ENCODE measurements at regions not wholly inside any gene's neighbourhood (a gene's known extent, or its start where the extent isn't known, plus 50 kb on each side); places are given as distances from the start of the nearest gene placed in this dataset.

DNA sequence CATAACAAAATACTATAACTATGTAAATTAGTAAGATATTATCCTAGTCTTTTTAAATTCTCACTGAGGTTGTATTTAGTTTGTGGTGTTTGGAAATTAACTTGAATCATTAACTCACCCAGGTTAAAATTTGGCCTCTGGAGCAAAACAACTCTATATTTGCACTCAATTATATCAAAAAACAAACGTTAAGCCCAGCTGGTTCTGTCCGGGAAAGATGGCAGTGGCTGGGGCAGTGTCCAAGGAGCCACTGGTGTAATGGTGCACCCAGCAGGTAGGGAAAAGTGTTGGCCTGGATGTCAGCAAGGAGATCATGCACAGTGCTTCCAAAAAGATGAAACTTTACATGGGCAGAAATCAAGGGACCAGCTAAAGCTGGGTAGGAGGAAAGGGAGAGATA lies 285.3 kb upstream of the CITED2 start:
- Histone ChIP-seq H2AFZ (ENCODE audit: low read depth, low read length) (no peak overlapping the region), H3K4me3 (ENCODE audit: low read length) (no peak overlapping the region), H3K27me3 (ENCODE audit: insufficient read depth, low read depth, low read length) (no peaks in the 10 kb centered on the region), H3K9me3 (ENCODE audit: low read length) (no peaks in the 10 kb centered on the region), H3K79me2 (replicated peaks; ENCODE audit: insufficient read depth, low read length) (no peaks in the 10 kb centered on the region), H3K36me3 (ENCODE audit: insufficient read depth, low read length) (no peaks in the 10 kb centered on the region), H4K20me1 (ENCODE audit: insufficient read depth) (no peaks in the 10 kb centered on the region), H3K9ac (ENCODE audit: low read length) (no peak overlapping the region), H3K27ac (ENCODE audit: low read length) (no peak overlapping the region), H3F3A (ENCODE audit: insufficient read depth, low read length, poor library complexity, severe bottlenecking) (peaks cover 3% of the 10 kb centered on the region), H3K9me2 (ENCODE audit: insufficient read depth, low read length) (no peaks in the 10 kb centered on the region), H3K4me2 (ENCODE audit: low read length) (no peak overlapping the region)
- no peak for TF ChIP-seq RAD21 (conservative IDR thresholded peaks at IDR 0.05)

DNA sequence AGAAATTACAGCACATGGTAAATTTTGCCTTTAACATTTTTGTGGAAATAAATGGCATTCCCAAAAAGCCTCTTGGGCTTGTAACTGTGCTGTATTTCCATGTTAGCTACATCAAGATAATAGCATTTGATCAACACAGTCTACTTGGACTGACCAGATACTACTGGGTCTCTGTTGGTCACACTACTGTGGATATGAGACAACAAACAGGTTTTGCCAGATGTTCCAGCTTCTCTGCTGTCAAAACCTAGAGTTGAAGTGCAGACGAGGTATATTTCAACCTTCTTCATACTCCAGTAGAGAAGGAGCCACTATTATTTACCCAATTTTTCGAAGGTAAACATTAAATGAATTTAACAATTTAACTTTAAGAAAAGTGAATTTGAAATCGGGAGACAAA lies 284.7 kb upstream of the CITED2 start:
- Histone ChIP-seq H3K9me3 (ENCODE audit: low read length) (no peaks in the 10 kb centered on the region), H3K36me3 (ENCODE audit: insufficient read depth, low read length) (no peaks in the 10 kb centered on the region), H3K9ac (ENCODE audit: low read length) (no peak overlapping the region), H3K4me2 (ENCODE audit: low read length) (no peak overlapping the region), H4K20me1 (ENCODE audit: insufficient read depth) (no peaks in the 10 kb centered on the region), H3K4me3 (ENCODE audit: low read length) (no peak overlapping the region), H3K9me2 (ENCODE audit: insufficient read depth, low read length) (no peaks in the 10 kb centered on the region), H2AFZ (ENCODE audit: low read depth, low read length) (no peak overlapping the region), H3F3A (ENCODE audit: insufficient read depth, low read length, poor library complexity, severe bottlenecking) (peaks cover 3% of the 10 kb centered on the region), H3K27me3 (ENCODE audit: insufficient read depth, low read depth, low read length) (no peaks in the 10 kb centered on the region), H3K27ac (ENCODE audit: low read length) (no peak overlapping the region), H3K79me2 (replicated peaks; ENCODE audit: insufficient read depth, low read length) (no peaks in the 10 kb centered on the region)
- TF ChIP-seq, protein P1, sequence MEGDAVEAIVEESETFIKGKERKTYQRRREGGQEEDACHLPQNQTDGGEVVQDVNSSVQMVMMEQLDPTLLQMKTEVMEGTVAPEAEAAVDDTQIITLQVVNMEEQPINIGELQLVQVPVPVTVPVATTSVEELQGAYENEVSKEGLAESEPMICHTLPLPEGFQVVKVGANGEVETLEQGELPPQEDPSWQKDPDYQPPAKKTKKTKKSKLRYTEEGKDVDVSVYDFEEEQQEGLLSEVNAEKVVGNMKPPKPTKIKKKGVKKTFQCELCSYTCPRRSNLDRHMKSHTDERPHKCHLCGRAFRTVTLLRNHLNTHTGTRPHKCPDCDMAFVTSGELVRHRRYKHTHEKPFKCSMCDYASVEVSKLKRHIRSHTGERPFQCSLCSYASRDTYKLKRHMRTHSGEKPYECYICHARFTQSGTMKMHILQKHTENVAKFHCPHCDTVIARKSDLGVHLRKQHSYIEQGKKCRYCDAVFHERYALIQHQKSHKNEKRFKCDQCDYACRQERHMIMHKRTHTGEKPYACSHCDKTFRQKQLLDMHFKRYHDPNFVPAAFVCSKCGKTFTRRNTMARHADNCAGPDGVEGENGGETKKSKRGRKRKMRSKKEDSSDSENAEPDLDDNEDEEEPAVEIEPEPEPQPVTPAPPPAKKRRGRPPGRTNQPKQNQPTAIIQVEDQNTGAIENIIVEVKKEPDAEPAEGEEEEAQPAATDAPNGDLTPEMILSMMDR (IDR thresholded peaks at IDR 0.05; ENCODE audit: poor library complexity, severe bottlenecking): no peak
- TF ChIP-seq MXI1 (conservative IDR thresholded peaks at IDR 0.05; ENCODE audit: poor library complexity, severe bottlenecking): no peak
- TF ChIP-seq, protein P2, sequence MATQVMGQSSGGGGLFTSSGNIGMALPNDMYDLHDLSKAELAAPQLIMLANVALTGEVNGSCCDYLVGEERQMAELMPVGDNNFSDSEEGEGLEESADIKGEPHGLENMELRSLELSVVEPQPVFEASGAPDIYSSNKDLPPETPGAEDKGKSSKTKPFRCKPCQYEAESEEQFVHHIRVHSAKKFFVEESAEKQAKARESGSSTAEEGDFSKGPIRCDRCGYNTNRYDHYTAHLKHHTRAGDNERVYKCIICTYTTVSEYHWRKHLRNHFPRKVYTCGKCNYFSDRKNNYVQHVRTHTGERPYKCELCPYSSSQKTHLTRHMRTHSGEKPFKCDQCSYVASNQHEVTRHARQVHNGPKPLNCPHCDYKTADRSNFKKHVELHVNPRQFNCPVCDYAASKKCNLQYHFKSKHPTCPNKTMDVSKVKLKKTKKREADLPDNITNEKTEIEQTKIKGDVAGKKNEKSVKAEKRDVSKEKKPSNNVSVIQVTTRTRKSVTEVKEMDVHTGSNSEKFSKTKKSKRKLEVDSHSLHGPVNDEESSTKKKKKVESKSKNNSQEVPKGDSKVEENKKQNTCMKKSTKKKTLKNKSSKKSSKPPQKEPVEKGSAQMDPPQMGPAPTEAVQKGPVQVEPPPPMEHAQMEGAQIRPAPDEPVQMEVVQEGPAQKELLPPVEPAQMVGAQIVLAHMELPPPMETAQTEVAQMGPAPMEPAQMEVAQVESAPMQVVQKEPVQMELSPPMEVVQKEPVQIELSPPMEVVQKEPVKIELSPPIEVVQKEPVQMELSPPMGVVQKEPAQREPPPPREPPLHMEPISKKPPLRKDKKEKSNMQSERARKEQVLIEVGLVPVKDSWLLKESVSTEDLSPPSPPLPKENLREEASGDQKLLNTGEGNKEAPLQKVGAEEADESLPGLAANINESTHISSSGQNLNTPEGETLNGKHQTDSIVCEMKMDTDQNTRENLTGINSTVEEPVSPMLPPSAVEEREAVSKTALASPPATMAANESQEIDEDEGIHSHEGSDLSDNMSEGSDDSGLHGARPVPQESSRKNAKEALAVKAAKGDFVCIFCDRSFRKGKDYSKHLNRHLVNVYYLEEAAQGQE (IDR thresholded peaks at IDR 0.05; ENCODE audit: borderline replicate concordance): no peak

DNA sequence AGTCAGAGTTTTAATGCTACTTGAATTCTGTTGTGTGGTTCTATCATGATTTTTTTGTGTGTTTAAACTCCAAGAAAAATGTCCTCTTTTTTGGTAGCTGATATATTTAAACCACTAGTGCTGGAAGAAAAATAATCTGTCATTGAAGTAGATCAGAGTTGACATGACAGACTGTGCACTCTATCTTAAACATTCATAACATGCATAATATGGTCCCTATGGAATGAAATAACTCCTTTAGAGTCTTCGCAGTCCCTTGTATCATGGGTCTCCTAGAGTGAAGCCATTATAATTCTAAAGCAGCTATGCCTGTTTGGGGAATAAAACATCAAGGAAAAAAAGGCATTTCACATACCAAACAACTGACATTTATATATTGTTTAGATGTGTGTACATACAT lies 282.7 kb upstream of the CITED2 start:
- TF ChIP-seq EZH2 (IDR thresholded peaks at IDR 0.05; ENCODE audit: borderline replicate concordance, insufficient read depth, low read length, poor library complexity, severe bottlenecking) (no peak), MXI1 (conservative IDR thresholded peaks at IDR 0.05; ENCODE audit: poor library complexity, severe bottlenecking) (no peak), EP300 (conservative IDR thresholded peaks at IDR 0.05; ENCODE audit: poor library complexity, severe bottlenecking) (peak; percentile 94), POLR2AphosphoS5 (IDR thresholded peaks at IDR 0.05) (peak; percentile 88), RAD21 (conservative IDR thresholded peaks at IDR 0.05) (no peak), TAF1 (IDR thresholded peaks at IDR 0.05; ENCODE audit: low read depth) (no peak), SMC3 (conservative IDR thresholded peaks at IDR 0.05; ENCODE audit: poor library complexity) (peak; percentile 28)
- TF ChIP-seq, protein P2 (IDR thresholded peaks at IDR 0.05; ENCODE audit: borderline replicate concordance): no peak
- TF ChIP-seq, protein P1 (IDR thresholded peaks at IDR 0.05; ENCODE audit: poor library complexity, severe bottlenecking): no peak
- Histone ChIP-seq H3K27me3 (ENCODE audit: insufficient read depth, low read depth, low read length) (no peaks in the 10 kb centered on the region), H4K20me1 (ENCODE audit: insufficient read depth) (no peaks in the 10 kb centered on the region), H3K36me3 (ENCODE audit: insufficient read depth, low read length) (no peaks in the 10 kb centered on the region), H3K27ac (ENCODE audit: low read length) (peak overlapping the region; percentile 22), H3K4me2 (ENCODE audit: low read length) (peak overlapping the region; percentile 13), H2AFZ (ENCODE audit: low read depth, low read length) (no peak overlapping the region), H3K9me3 (ENCODE audit: low read length) (no peaks in the 10 kb centered on the region), H3F3A (ENCODE audit: insufficient read depth, low read length, poor library complexity, severe bottlenecking) (peaks cover 3% of the 10 kb centered on the region), H3K9me2 (ENCODE audit: insufficient read depth, low read length) (no peaks in the 10 kb centered on the region), H3K4me3 (ENCODE audit: low read length) (peak overlapping the region; percentile 5), H3K9ac (ENCODE audit: low read length) (no peak overlapping the region), H3K79me2 (replicated peaks; ENCODE audit: insufficient read depth, low read length) (no peaks in the 10 kb centered on the region)

Measured in neural cell (in vitro differentiated cells).